ENCODE measurements at regions not wholly inside any gene's neighbourhood (a gene's known extent, or its start where the extent isn't known, plus 50 kb on each side); places are given as distances from the start of the nearest gene placed in this dataset.

DNA sequence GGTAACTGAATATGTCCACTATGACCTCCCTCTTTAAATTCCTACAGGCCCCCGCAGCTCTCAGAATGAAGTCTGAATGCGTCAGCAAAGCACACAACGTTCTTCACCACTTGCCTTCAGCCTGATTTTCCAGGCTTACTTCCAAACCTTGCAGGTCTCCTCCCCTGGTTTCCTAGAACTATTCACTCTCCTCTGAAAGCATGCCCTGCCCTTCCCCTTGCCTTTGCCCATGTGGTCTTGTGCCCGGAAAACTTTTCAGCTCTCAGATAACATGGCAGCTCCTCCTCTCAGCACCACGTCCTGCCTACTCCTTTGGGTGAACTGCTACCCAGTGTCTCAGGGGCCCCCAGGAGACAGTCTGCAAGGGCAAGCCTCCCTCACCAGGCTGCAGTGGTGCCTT lies 268.5 kb upstream of the LDB2 start:
- Histone ChIP-seq H3K27me3 (replicated peaks; ENCODE audit: insufficient read depth) (no peaks in the 10 kb centered on the region), H3K9me3 (no peaks in the 10 kb centered on the region), H3K27ac (no peak overlapping the region), H3K4me1 (replicated peaks) (no peaks in the 10 kb centered on the region), H3K4me3 (no peak overlapping the region), H3K36me3 (no peaks in the 10 kb centered on the region)
- TF ChIP-seq POLR2AphosphoS5 (IDR thresholded peaks at IDR 0.05) (no peak), POLR2A (IDR thresholded peaks at IDR 0.05) (no peak)
- TF ChIP-seq, protein P1, sequence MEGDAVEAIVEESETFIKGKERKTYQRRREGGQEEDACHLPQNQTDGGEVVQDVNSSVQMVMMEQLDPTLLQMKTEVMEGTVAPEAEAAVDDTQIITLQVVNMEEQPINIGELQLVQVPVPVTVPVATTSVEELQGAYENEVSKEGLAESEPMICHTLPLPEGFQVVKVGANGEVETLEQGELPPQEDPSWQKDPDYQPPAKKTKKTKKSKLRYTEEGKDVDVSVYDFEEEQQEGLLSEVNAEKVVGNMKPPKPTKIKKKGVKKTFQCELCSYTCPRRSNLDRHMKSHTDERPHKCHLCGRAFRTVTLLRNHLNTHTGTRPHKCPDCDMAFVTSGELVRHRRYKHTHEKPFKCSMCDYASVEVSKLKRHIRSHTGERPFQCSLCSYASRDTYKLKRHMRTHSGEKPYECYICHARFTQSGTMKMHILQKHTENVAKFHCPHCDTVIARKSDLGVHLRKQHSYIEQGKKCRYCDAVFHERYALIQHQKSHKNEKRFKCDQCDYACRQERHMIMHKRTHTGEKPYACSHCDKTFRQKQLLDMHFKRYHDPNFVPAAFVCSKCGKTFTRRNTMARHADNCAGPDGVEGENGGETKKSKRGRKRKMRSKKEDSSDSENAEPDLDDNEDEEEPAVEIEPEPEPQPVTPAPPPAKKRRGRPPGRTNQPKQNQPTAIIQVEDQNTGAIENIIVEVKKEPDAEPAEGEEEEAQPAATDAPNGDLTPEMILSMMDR (IDR thresholded peaks at IDR 0.05), result no peak
- WGBS, result 55% methylated on average over 4 of the region's 5 CpGs
- intact Hi-C loops (cut with DNase I), result no loop called here
- no peak for DNase-seq (ENCODE audit: low spot score)

DNA sequence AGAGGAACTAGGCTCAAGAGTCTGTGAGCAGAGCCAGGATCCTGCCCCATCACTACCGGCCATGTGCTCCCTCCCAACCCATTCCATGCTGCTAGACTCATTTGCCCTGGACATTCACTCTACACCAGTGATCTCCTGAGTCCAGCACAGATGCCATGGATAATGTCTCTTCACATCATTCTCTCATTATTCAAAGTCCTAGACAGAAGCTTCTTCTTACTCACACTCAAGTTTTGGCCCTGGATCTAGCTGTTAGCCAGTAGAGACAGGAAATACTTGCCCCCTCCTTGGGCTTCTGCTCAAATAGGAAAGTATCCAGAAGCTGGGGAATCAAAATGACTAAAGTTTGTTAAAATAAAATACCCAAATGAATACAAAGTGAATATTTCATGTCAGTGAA lies 266.8 kb upstream of the LDB2 start:
- Histone ChIP-seq H3K27ac (no peak overlapping the region), H3K27me3 (replicated peaks; ENCODE audit: insufficient read depth) (no peaks in the 10 kb centered on the region), H3K4me3 (no peak overlapping the region), H3K4me1 (replicated peaks) (no peaks in the 10 kb centered on the region), H3K9me3 (no peaks in the 10 kb centered on the region), H3K36me3 (no peaks in the 10 kb centered on the region)
- no peak for TF ChIP-seq POLR2AphosphoS5 (IDR thresholded peaks at IDR 0.05)
- TF ChIP-seq, protein P1 (IDR thresholded peaks at IDR 0.05), result no peak
- no peak for TF ChIP-seq POLR2A (IDR thresholded peaks at IDR 0.05)
- intact Hi-C loops (cut with DNase I), result no loop called here
- 90% methylated on average over 1 of the region's 1 CpG for WGBS
- DNase-seq (ENCODE audit: low spot score), result no peak

DNA sequence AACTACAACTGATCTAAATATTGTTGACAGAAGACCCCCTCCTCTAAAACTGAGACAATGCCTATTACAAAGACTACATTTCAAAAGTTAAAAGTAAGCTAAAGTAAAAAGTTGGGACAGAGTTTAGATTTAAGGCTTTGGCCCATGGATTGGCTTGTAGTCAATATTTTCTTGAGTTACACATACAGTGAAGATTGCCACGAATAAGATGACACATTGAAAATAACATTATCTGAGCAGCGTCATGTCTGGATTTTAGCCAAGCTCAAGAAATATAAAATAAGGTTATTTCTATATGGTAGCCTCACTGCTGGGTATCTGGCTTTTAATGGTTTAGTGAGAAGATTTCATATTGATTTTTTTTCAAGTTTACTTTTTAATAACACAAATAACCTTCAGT lies 266.2 kb upstream of the LDB2 start:
- no peak overlapping the region for H3K27ac ChIP-seq
- DNase-seq (ENCODE audit: low spot score), result no peak
- TF ChIP-seq POLR2A (IDR thresholded peaks at IDR 0.05) (no peak), POLR2AphosphoS5 (IDR thresholded peaks at IDR 0.05) (no peak)
- TF ChIP-seq, protein P1 (IDR thresholded peaks at IDR 0.05), result no peak
- H3K9me3 ChIP-seq, result no peaks in the 10 kb centered on the region
- H3K4me3 ChIP-seq, result no peak overlapping the region
- WGBS, result 74% methylated on average over 2 of the region's 2 CpGs
- H3K4me1 ChIP-seq (replicated peaks), result no peaks in the 10 kb centered on the region
- H3K27me3 ChIP-seq (replicated peaks; ENCODE audit: insufficient read depth), result no peaks in the 10 kb centered on the region
- intact Hi-C loops (cut with DNase I), result no loop called here
- no peaks in the 10 kb centered on the region for H3K36me3 ChIP-seq

DNA sequence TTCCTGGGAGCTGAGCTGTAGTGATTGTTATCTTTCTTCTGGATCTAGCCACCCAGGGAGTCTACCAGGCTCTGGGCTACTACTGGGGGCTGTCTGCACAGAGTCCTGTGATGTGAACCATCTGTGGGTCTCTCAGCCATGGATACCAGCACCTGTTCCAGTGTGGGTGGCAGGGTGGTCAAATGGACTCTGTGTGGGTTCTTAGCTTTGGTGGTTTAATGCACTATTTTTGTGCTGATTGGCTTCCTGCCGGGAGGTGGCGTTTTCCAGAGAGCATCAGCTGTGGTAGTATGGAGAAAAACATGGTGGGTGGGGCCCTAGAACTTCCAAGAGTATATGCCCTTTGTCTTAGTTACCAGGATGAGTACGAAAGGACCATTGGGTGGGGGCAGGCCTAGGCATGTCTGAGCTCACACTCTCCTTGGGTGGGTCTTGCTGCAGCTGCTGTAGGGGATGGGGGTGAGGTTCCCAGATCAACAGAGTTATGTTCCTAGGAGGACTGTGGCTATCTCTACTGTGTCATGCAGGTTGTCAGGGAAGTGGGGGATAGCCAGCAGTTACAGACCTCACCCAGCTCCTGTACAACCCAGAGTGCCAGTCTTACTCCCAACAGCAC lies 264.8 kb upstream of the LDB2 start:
- no peaks in the 10 kb centered on the region for H3K9me3 ChIP-seq
- no peaks in the 10 kb centered on the region for H3K27me3 ChIP-seq (replicated peaks; ENCODE audit: insufficient read depth)
- no peak overlapping the region for H3K4me3 ChIP-seq
- 95% methylated on average over 3 of the region's 3 CpGs for WGBS
- TF ChIP-seq POLR2AphosphoS5 (IDR thresholded peaks at IDR 0.05) (no peak), POLR2A (IDR thresholded peaks at IDR 0.05) (no peak)
- TF ChIP-seq, protein P1 (IDR thresholded peaks at IDR 0.05), result no peak
- no peaks in the 10 kb centered on the region for H3K36me3 ChIP-seq
- H3K4me1 ChIP-seq (replicated peaks), result no peaks in the 10 kb centered on the region
- no peak for DNase-seq (ENCODE audit: low spot score)
- H3K27ac ChIP-seq, result no peak overlapping the region
- intact Hi-C loops (cut with DNase I), result no loop called here

DNA sequence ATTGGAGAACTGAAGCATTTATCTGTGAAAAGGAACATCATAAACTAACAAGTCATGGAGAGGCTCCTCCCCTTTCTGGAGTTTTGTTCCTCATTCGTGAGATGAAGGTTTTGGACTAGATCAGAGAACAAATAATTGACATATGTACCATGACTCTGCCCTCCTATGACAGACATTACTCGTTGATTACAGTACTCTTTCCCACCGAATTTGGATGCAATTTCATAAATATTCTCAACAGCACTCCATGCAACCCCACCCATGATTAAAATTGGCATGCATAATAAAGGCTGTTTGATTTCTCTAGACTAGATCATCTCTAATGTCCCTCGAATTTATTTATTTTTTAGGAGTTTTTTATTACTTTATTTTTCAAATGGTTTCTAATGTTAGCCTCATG lies 258.9 kb upstream of the LDB2 start:
- Histone ChIP-seq H3K4me3 (no peak overlapping the region), H3K27me3 (replicated peaks; ENCODE audit: insufficient read depth) (no peaks in the 10 kb centered on the region), H3K4me1 (replicated peaks) (no peaks in the 10 kb centered on the region), H3K27ac (no peak overlapping the region), H3K36me3 (no peaks in the 10 kb centered on the region), H3K9me3 (no peaks in the 10 kb centered on the region)
- no peak for TF ChIP-seq POLR2A (IDR thresholded peaks at IDR 0.05)
- no peak for TF ChIP-seq POLR2AphosphoS5 (IDR thresholded peaks at IDR 0.05)
- TF ChIP-seq, protein P1 (IDR thresholded peaks at IDR 0.05), result no peak
- intact Hi-C loops (cut with DNase I), result no loop called here
- no peak for DNase-seq (ENCODE audit: low spot score)
- WGBS, result 80% methylated on average over 4 of the region's 4 CpGs

Data from prostate gland (tissue), 2 donors.